ENCODE measurements at regions not wholly inside any gene's neighbourhood (a gene's known extent, or its start where the extent isn't known, plus 50 kb on each side); places are given as distances from the start of the nearest gene placed in this dataset.

- H4K5ac ChIP-seq (ENCODE audit: insufficient read length, low read depth, low read length), result no peak overlapping the region
- H3K36me3 ChIP-seq (ENCODE audit: control insufficient read depth in 2 of 4, insufficient read depth in 4 of 4, low read length in 3 of 4), result no peaks in the 10 kb centered on the region
- H3K27me3 ChIP-seq (replicated peaks in 1 of 4; ENCODE audit: control insufficient read depth in 3 of 4, extremely low read depth in 1 of 4, insufficient read depth in 3 of 4, low read length in 3 of 4), result no peaks in the 10 kb centered on the region
- H3K56ac ChIP-seq (replicated peaks; ENCODE audit: insufficient read length, low read depth, low read length), result no peak overlapping the region
- no peak overlapping the region for H2BK15ac ChIP-seq (ENCODE audit: low read length)
- no peak overlapping the region for H3K4me3 ChIP-seq (ENCODE audit: extremely low read depth in 1 of 4, insufficient read depth in 2 of 4, low read depth in 3 of 4, low read length in 4 of 4)
- H4K20me1 ChIP-seq (replicated peaks in 1 of 2; ENCODE audit: control insufficient read depth in 1 of 2, insufficient read depth in 2 of 2, low read length in 2 of 2), result no peaks in the 10 kb centered on the region
- H2BK120ac ChIP-seq (replicated peaks; ENCODE audit: low read depth, low read length), result no peak overlapping the region
- H2BK5ac ChIP-seq (ENCODE audit: low read depth, low read length), result no peak overlapping the region
- ChIA-PET POLR2A (ENCODE audit: partially characterized antibody) (interaction anchor here (0.7 kb wide), 1 partner anchor 12 kb away, joined by 3 read pairs; no protein-coding TSS in a partner anchor), CTCF (ENCODE audit: partially characterized antibody) (no interaction called here)
- TF ChIP-seq, protein P1, sequence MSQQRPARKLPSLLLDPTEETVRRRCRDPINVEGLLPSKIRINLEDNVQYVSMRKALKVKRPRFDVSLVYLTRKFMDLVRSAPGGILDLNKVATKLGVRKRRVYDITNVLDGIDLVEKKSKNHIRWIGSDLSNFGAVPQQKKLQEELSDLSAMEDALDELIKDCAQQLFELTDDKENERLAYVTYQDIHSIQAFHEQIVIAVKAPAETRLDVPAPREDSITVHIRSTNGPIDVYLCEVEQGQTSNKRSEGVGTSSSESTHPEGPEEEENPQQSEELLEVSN (IDR thresholded peaks at IDR 0.05), result no peak
- TF ChIP-seq NANOG (IDR thresholded peaks at IDR 0.05; ENCODE audit: insufficient read depth, low read depth, low read length, poor library complexity, severe bottlenecking) (no peak), RAD21 (IDR thresholded peaks at IDR 0.05 in 1 of 2, conservative IDR thresholded peaks at IDR 0.05 in 1 of 2; ENCODE audit: low read depth in 2 of 2, low read length in 2 of 2) (no peak), RBBP5 (IDR thresholded peaks at IDR 0.05; ENCODE audit: borderline replicate concordance, low read depth, low read length) (no peak), GTF2F1 (IDR thresholded peaks at IDR 0.05; ENCODE audit: borderline replicate concordance, low read depth, low read length) (no peak), ASH2L (IDR thresholded peaks at IDR 0.05; ENCODE audit: low read length) (no peak), TCF12 (IDR thresholded peaks at IDR 0.05; ENCODE audit: low read depth, low read length) (no peak), EZH2 (IDR thresholded peaks at IDR 0.05; ENCODE audit: low read depth, low read length, severe bottlenecking) (no peak), CREB1 (IDR thresholded peaks at IDR 0.05) (no peak), EP300 (IDR thresholded peaks at IDR 0.05; ENCODE audit: borderline replicate concordance in 1 of 2, low read depth in 2 of 2, low read length in 2 of 2) (no peak), POU5F1 (IDR thresholded peaks at IDR 0.05; ENCODE audit: low read depth, low read length) (no peak), CBX5 (IDR thresholded peaks at IDR 0.05; ENCODE audit: low read depth, low read length) (no peak)
- TF ChIP-seq, protein P2, sequence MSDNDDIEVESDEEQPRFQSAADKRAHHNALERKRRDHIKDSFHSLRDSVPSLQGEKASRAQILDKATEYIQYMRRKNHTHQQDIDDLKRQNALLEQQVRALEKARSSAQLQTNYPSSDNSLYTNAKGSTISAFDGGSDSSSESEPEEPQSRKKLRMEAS (IDR thresholded peaks at IDR 0.05), result no peak
- no peak overlapping the region for H4K91ac ChIP-seq (replicated peaks; ENCODE audit: insufficient read length, low read length)
- 79% methylated on average over 2 of the region's 2 CpGs; no CpG with 5 or more reads in 1 of the 2 experiments for WGBS, 2 experiments (ENCODE audit: extremely low coverage in 1 of 2, insufficient coverage in 1 of 2, insufficient read length in 1 of 2, insufficient replicate concordance in 2 of 2, low coverage in 1 of 2, low lambda C conversion rate in 2 of 2, missing lambda C conversion rate in 1 of 2)
- no peaks in the 10 kb centered on the region for H3K79me2 ChIP-seq (ENCODE audit: control insufficient read depth in 1 of 2, insufficient read depth in 2 of 2, low read length in 2 of 2)
- H3K14ac ChIP-seq (ENCODE audit: insufficient read length), result no peak overlapping the region
- H2BK12ac ChIP-seq (ENCODE audit: low read depth, low read length), result no peak overlapping the region
- no peaks in the 10 kb centered on the region for H3K23me2 ChIP-seq (ENCODE audit: low read depth, low read length)
- no peak overlapping the region for H2BK20ac ChIP-seq (ENCODE audit: low read length)
- no peak overlapping the region for H4K8ac ChIP-seq (ENCODE audit: extremely low read depth, insufficient read depth, low read length)
- no peak for DNase-seq (ENCODE audit: low read depth in 1 of 2, low spot score in 2 of 2)
- H3K4me2 ChIP-seq (ENCODE audit: insufficient read depth in 1 of 2, low read depth in 2 of 2, low read length in 2 of 2), result no peak overlapping the region
- no peak overlapping the region for H3K18ac ChIP-seq (ENCODE audit: extremely low read depth, low read length)
- no peak for FAIRE-seq
- no peak overlapping the region for H3K23ac ChIP-seq (ENCODE audit: insufficient read length)
- no peaks in the 10 kb centered on the region for H3K9me3 ChIP-seq (ENCODE audit: insufficient read depth in 2 of 2, low read depth in 1 of 2, low read length in 1 of 2)
- H3K4me1 ChIP-seq (replicated peaks in 1 of 4; ENCODE audit: control insufficient read depth in 3 of 4, insufficient read depth in 4 of 4, low read length in 3 of 4), result no peaks in the 10 kb centered on the region
- no peak overlapping the region for H2AK5ac ChIP-seq (ENCODE audit: low read depth, low read length)
- H3K9ac ChIP-seq (replicated peaks in 1 of 4; ENCODE audit: extremely low read depth in 1 of 4, low read depth in 3 of 4, low read length in 3 of 4), result no peak overlapping the region
- H3K27ac ChIP-seq (ENCODE audit: low read depth, low read length), result no peak overlapping the region
- H3K79me1 ChIP-seq (ENCODE audit: low read depth, low read length), result no peaks in the 10 kb centered on the region
- no peak overlapping the region for H3K4ac ChIP-seq (replicated peaks; ENCODE audit: insufficient read length, low read depth, low read length)
- H2AFZ ChIP-seq (ENCODE audit: low read length), result no peak overlapping the region
Measured at GRCh38 chr4:71222661-71223060, 116.2 kb upstream of the SLC4A4 start.
